NB4 (cell line): ENCODE measurements at regions not wholly inside any gene's neighbourhood (a gene's known extent, or its start where the extent isn't known, plus 50 kb on each side); places are given as distances from the start of the nearest gene placed in this dataset.

Source experiments
- CTCF ChIP-seq: IDR thresholded peaks from one replicate; pipeline ENCODE4 v1.5.1; 2012; ENCODE audit warnings: low read depth, low read length
- MAX ChIP-seq: IDR thresholded peaks from 2 replicates; pipeline ENCODE4 v1.6.1; 2011; ENCODE audit warnings: low read depth, low read length
- MYC ChIP-seq: IDR thresholded peaks from 2 replicates; pipeline ENCODE4 v1.6.1; 2011; ENCODE audit warnings: low read depth, low read length
- POLR2A ChIP-seq: IDR thresholded peaks from 2 replicates; pipeline ENCODE4 v1.6.1; 2011; ENCODE audit warnings: mild to moderate bottlenecking; ENCODE audit not compliant: insufficient read length; ENCODE audit errors: extremely low read depth

- TF ChIP-seq CTCF = no peak
- no peak for TF ChIP-seq MAX
- TF ChIP-seq POLR2A = no peak
- no peak for TF ChIP-seq MYC
Observed at GRCh38 chr11:42720716-42721563, 590.9 kb upstream of the API5 start.
